ENCODE measurements at regions not wholly inside any gene's neighbourhood (a gene's known extent, or its start where the extent isn't known, plus 50 kb on each side); places are given as distances from the start of the nearest gene placed in this dataset.

DNA sequence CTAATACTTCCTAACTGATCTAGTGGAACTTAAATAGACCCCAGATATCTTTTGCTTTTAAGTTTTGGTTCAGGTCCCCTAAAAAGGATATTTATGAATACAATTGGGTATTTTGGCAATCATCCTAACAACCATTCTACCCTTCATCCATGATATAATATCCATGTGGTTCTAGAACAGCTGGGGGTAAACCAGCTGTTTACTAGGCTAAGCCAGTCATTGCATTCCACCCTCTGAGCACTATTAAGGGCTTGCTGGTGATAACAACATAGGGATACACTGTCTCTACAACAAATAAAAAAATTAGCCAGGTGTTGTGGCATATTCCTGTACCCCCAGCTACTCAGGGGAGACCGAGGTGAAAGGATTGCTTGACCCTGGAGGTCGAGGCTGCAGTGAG, 54.8 kb upstream of the MAPK10 start:
- TF ChIP-seq, protein P1, sequence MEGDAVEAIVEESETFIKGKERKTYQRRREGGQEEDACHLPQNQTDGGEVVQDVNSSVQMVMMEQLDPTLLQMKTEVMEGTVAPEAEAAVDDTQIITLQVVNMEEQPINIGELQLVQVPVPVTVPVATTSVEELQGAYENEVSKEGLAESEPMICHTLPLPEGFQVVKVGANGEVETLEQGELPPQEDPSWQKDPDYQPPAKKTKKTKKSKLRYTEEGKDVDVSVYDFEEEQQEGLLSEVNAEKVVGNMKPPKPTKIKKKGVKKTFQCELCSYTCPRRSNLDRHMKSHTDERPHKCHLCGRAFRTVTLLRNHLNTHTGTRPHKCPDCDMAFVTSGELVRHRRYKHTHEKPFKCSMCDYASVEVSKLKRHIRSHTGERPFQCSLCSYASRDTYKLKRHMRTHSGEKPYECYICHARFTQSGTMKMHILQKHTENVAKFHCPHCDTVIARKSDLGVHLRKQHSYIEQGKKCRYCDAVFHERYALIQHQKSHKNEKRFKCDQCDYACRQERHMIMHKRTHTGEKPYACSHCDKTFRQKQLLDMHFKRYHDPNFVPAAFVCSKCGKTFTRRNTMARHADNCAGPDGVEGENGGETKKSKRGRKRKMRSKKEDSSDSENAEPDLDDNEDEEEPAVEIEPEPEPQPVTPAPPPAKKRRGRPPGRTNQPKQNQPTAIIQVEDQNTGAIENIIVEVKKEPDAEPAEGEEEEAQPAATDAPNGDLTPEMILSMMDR (IDR thresholded peaks at IDR 0.05) = no peak

GRCh38 chr4:86416081-86416480, 56.2 kb upstream of the MAPK10 start:
- TF ChIP-seq, protein P1 (IDR thresholded peaks at IDR 0.05) = no peak

GRCh38 chr4:86421461-86421860, 61.6 kb upstream of the MAPK10 start:
- TF ChIP-seq, protein P1 (IDR thresholded peaks at IDR 0.05) = no peak

- TF ChIP-seq, protein P1 (IDR thresholded peaks at IDR 0.05) = no peak
Measured at GRCh38 chr4:86431543-86432116, 71.8 kb upstream of the MAPK10 start.

- TF ChIP-seq, protein P1 (IDR thresholded peaks at IDR 0.05) = no peak
Measured at GRCh38 chr4:86432559-86433134, 72.8 kb upstream of the MAPK10 start.

GRCh38 chr4:86439293-86439692, 79.4 kb upstream of the MAPK10 start:
- TF ChIP-seq, protein P1 (IDR thresholded peaks at IDR 0.05) = no peak

GRCh38 chr4:86441175-86441936, 81.5 kb upstream of the MAPK10 start:
- TF ChIP-seq, protein P1 (IDR thresholded peaks at IDR 0.05) = no peak

All from LNCAP (cell line).